Pulmonary artery endothelial cell (primary cell): ENCODE measurements at regions not wholly inside any gene's neighbourhood (a gene's known extent, or its start where the extent isn't known, plus 50 kb on each side); places are given as distances from the start of the nearest gene placed in this dataset.

ENCODE experiments used
- DNase-seq: peaks from one replicate; pipeline ENCODE4 v3.0.0-alpha.2; 2011; ENCODE audit warnings: low read depth, low spot score

DNA sequence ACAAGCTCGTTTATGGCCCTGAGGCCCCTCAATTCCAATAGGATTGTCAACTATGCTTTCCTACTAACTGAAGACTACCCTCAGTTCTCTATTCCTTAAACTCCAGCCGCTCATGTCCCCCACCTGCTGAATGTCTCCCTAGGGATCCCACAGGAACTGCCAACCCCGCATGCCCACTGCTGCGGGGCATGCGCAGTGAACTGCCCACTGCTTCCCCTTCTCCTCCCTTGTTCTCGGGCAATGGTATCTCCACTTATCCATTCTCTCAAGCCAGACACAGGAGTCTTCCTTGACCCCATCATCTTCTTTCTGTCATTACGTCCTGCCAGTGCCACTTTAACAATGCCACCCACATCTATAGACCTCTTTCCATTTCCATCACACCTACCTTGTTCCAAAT is 90.0 kb downstream of the FGF18 start:
- no peak for DNase-seq

DNA sequence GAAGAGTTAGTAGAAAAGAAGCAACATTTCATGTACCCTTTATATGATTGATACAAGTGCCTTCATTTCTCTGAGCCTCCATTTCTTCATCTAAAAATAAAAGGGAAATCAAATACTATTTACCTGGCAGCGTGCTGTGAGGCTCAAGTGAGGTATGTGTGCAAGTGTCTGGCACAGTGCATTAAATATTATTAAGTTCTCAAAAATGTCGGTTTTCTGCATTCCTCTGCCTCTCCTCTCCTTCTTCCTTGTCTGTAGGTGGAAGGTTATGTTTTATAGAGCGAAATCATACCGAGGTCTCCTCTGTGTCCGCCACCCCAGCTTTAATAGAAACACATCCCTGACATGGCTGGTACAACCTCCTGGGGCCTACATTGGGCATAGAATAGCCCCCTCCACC is 93.0 kb downstream of the FGF18 start:
- no peak for DNase-seq

DNA sequence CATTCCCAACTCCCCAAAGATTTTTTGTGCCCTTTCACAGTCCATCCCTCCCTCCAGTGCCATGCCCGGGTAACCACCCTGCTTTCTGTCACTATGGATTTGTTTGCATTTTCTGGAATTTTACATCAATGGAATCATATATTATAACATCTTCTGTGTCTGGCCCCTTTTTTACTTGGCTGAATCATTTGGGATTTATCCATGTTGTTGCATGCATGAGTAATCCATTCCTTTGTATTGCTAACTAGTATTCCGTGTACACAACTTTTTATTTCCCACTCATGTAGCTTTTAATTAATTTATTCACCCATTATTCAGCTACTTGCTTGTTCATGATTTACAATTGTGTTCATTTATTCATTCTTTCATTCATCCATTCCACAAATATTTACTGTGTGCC is 94.1 kb downstream of the FGF18 start:
- DNase-seq, result no peak

DNA sequence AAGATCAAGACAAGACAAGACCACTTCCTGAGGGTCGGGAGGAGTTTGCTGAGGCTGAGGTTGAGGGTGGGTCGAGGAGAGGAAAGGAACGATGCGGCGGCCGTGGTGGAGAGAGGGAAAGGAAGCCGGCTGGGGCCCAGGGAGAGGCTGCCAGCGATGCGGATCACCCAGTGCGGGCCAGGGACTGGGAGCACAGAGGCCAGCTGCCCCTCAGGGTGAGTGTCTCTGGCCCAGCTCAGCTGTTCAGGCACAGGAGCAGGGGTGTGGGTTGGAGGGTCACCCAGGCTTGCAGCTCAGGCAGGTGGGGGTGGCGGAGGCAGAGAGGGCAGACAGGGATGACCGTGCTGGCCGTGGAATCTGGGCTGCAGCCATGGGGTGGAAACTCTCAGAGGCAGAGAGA is 99.5 kb downstream of the FGF18 start:
- DNase-seq, result no peak

DNA sequence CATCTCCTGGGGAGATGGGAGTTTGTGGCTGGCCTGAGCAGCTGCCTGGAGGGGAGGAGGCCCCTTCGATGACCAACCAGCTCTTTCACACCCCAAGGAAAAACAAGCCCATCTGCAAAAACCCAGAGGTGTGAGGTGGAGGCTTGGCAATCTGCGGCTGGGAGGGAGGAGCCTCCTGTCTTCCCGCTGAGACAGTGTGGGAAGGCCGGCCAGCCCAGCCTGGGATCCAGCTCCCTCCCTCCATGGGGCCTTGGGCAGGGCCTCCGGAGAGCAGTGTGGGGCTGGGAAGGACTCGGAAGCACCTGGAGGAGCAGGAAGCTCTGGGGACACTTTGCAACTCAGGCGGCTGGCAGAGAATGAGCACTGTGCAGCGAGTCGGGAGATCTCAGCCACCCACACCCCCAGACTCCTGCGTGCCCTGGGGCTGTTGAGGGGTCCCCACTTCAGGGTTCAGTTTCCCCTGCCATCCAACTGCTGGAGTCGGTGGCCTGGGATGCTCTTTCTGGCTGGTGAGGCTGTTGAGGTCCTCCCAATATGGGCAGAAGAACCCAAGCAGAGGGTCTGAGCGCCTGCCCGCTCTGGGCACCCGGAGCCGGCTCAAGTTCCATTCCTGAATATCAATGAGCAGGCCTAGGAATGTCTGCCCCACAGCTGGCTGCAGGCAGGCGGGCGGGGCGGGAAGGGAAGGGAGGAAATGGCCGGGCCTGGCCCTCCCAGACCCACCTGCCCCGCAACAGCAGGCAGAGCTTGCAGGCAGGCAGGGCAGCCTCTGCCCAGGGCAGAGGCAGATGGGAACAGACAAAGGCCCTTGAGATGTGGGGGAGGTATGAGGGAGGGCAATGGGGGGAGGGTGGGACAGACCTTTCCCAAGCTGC is 101.1 kb downstream of the FGF18 start:
- DNase-seq, result no peak

DNA sequence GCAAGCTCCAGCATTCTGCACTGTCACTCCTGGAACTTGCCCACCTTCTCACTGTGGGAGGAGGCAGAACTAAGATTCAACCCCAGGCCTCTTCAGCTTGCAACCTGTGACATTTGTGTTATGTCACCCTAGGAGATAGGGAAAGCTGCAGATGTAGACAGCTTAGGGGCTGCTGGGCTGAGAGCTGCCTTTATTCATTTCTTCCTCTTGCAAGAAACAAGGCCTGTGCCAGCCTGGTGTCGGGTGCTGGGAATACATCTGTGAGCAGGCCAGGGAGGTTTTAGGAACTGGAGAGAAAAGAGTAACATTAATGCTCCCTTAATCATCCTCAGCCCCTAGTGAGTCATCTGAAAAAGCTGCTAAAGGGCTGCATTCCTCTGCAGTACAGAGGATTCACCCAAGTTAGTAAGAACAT is 101.8 kb downstream of the FGF18 start:
- no peak for DNase-seq

DNA sequence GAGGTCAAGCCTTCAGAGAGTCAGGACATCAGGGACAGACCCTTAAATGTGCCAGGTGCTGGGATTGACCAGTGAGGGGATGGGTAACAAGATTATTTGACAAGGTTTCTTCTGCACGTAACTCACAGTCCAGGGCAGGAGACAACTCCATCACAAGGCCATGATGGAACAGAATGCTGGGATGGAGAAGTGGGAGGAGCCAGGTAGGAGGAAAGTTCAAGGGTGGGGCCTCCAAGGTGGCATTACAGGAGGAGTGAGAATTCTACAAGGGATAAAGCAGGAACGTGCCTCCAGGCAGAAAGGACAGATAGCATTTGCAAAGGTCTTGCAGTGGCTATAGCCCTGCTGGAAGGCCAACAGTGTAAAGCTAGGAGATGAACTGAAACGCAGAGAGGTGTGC is 102.2 kb downstream of the FGF18 start:
- DNase-seq, result no peak

DNA sequence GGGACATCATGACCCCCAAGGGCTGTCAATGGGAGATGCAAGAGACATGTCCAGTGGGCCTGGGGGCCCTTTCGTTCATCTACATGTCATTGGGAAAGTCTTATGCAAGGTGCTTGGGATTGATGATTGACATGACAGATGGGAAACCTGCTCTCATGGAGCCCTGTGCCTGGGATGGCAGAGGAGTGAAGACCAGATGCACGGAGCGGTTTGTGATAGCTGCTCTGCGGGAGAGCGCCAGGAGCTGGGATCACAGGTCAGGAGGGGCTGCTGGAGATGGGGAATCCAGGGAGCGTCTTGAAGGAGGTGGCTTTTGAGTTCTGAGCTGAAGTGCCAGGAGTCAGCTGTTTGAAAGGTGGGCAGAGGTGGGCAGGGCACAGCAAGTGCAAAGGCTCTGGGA is 104.3 kb downstream of the FGF18 start:
- DNase-seq, result no peak

DNA sequence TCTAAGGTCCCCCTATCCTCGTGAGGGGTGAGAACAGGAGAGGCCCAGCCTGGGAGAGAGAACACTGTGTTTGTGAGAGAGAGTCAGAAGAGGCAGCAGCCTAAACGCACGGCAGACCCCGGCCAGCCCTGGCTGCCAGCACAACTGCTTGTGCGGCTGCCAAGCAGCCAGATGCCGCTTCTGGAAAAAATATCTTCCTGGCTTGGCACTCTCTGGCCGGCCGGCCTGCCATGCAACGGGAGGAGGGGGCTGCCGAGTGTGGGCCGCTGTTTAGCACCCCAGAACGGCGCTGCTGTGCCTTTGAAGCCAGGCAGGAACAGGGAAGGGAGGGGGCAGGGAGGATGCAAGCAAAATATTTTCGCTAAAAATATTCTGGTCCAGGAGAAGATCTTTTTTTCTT is 105.0 kb downstream of the FGF18 start:
- DNase-seq, result no peak

DNA sequence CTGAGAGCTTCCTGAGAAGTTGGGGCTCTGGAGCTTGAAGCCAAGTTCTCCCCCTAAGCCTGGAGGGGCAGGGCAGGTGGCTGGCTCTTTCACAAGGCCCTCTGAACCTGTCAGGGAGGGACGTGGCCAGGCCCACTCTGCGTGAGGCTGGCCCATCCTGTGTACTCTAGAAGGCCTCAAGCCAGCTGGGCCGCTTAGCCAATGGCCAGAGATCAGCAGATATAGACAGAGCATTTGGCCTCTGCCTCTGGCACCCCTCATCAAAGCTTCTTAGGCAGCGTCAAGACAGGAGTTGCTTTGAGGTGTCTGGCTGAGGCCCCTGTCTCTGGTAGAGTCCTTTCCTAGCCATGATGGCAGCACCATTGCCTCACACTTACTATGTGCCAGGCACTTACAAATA is 105.6 kb downstream of the FGF18 start:
- DNase-seq, result no peak

DNA sequence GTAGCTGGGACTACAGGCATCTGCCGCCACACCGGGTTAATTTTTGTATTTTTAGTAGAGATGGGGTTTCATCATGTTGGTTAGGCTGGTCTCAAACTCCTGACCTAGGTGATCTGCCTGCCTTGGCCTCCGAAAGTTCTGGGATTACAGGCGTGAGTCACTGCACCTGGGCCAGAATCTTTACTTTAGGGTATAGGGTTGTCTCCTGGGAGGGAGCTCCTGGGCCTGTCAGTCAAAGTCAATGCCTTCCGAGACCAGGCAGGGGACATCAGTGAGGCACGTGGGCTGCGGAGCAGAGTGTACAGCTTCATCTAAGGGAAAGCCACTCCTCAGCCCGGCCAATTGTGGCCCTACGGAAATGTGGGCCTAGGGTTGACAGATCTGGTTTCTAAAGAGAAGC is 108.6 kb downstream of the FGF18 start:
- DNase-seq, result no peak

DNA sequence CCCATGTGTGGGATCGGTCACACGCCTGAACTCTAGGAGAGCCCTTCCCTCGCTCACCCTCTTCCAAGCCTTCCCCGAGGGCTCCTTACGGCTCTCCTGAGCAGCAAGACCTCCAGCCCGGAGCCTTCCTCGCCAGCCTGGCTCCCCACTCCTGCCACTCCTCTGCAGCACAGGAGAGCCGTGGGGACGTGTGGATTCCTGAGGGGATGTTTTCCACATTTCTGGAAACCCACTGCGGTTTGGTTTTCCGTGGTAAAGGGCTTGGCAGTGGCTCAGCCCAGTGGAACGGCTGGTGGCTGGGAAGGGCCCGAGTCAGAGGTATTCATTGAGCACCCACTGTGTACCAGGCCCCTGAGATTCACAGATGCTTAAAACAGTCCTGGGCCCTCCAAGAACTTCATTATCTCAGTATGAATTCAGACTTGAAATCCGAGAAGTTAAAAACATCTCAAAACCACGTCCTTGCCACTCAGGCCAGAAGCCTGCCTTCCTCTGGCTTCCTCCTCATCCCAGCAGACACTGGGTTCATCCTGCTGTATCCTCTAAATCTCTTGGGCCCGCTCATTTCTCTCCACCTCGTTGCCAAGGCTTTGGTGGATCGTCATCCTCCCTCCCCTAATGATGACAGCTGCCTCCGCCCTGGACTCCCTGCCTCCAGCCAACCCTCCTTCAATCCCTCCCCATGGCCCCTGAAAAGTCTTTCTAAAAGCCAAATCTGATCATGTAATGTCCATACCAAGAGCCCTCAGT is 109.6 kb downstream of the FGF18 start:
- no peak for DNase-seq

DNA sequence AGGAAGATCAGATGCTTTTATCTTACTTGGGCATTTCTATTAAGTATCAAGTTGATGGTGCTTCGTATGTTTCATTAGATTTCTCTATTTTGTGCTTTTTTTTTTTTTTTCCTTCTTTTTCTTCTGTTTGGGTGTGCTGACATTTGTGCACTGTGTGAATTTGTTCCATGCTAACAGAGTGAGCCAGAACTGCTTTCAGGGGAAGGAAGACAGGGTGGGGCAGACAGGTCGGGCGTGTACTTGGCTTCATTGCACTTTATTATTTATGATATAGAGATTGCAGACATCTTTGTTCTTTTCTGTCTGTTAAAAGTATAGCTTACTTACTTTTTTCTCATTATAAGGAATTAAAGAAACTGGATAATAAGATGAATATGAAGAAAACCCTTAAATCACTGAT is 112.2 kb downstream of the FGF18 start:
- no peak for DNase-seq

DNA sequence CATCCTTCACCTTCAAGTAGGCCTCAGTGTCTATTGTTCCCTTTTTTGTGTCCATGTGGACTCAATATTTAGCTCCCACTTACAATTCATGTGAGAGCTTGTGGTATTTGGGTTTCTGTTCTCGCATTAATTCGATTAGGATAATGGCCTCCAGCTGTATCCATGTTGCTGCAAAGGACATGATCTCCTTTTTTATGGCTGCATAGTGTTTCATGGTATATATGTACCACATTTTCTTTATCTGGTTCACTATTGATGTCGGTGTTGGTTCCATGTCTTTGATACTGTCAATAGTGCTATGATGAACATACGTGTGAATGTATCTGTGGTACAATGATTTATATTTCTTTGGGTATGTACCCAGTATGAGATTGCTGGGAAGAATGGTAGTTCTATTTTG is 113.7 kb downstream of the FGF18 start:
- DNase-seq, result no peak

DNA sequence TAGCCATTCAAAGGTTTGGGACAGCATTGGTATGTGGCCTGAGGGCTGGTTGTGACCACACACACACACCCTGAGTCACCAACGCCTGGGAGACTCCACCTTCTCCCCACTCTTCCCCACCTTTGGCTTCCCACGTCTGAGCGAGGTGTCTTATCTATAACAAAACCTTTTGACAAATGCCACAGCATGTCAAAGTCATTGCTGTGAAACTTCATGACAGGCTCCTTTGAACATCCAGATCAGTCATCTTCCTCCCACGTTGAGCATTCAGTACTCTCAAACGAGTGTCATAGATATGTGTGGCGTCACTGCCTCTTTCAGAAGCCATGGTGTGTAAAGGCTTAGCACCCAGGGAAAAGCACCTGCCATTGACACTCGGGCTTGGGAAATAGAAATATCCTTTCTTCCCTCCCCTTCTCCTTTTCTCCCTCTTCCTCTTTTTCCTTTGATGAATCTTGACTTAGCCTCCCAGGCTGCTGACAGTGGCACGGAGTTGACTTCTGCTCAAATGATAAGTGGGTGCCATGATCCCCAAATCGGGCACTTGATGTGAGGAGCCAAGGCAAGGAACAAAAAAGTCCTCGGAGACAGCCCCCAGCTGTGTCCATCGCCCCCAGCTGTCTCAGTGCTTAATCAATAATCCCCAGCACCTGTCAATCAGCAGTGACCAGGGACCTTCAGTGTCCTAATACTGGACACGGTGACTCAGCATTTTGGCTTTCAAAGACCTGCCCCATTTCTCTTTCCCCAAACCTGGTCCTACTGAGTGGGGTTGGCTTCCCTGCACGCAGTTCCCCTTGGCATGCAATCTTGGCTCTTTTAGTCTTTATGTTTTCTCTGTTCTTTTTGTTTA is 114.8 kb downstream of the FGF18 start:
- DNase-seq, result no peak

DNA sequence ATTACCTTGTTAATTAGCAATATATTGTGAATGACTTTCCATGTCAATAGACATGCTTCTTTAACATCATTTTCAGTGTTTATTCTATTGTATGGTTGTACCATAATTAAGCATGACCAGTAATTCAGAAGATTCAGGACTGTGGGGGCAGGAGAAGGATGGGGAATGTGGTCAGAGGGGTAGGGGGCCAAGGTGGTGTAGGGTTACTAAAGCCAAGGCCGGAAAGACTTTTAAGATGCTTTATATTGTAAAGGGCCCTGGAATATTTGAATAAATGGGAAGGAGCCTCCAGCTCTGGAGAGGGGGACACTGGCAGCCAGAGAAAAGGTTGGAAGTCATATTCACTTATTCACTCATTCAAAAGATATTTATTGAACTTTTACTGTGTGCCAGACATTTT is 115.7 kb downstream of the FGF18 start:
- no peak for DNase-seq

DNA sequence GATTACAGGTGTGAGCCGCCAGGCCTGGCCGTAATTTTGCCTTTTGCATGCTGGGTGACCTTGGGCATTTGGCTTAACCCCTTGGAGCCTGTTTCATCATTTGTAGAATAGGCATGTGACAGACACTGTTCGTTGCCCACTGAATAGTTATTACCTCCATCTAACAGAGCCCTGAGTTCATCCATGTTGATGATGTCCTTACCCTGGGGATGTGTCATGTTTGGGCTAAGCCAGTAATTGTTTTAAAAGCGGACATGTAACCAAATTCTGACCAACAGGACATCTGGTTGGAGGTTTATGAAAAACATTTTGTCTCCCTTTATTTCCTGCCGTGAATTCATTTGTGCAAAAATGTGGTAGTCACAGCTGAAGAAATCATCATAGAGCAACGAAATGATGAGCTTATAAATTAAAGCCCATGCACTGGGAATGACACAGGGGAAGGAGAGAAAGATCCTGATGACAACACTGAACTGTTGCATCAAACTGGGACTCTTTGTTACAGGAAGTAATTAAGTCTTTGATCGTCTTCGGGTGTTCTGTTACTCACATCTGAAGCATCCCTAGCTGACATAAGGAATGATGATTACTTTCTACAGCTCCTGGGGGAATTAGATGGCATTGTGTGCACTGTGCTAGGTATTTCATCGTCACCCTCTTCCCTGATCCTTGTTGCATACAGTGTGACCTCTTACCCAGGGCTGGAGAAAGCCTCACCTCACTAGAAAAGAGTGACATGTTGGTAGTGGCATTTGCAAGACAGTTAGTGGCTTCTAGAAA is 117.8 kb downstream of the FGF18 start:
- no peak for DNase-seq

DNA sequence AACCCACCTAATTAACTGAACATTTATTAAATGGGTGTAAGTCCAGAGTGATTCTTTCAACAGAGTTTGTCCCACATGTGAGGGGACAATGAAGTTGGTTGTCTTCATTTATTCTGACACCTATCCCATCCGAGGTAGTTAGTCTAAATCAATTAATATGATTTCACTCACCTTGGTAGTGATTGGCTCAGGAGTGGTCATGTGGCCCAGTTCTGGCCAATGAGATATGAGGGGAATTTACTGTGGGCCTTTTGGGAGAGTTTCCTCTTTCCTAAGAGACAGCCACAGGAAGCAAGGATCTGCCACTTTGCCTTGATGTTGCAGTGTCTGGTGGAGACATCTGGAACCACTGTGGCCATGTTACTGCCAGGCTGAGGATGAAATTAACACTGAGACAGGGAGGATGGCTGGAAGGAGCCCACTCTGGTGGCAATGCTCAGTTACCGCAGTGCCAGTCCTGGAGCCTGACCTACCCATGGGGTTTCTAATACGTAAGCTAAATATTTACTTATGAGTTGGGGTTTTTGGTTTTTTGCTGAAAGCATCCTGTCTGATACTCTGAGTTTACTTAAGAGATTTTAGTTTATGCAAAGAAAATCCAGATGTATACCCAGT is 118.6 kb downstream of the FGF18 start:
- no peak for DNase-seq

DNA sequence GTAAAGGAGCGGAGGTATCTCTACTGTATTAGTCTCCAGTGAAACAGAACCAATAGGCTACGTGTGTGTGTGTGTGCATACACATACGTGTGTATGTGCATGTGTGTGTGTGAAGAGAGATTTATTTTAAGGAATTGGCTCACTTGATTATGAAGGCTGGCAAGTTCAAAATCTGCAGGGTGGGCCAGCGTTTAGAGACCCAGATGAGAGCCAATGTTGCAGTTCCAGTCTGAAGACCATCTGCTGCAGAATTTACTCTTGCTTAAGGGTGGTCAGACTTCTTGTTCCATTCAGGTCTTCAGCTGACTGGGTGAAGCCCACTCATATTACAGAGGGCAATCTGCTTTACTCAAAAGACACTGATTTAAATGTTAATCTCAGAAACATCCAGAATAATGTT is 119.2 kb downstream of the FGF18 start:
- no peak for DNase-seq

DNA sequence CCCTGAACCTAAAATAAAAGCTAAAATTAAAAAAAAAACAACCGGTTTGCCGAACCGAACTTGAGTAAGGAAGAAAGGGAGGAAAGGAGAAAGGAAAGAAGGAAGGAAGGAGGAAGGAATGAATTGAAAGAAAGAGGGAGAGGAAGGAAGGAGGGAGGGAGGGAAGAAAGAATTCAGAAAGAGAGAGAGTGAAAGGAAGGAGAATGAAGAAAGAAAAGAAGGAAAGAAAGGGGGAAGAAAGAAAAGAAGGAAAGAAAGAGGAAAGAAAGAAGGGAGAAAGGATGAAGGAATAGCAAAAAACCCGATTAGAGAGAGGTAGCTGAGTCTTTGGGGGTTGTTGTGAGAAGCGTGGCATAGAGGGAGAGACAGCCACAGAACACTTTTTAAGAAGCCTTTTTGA is 121.4 kb downstream of the FGF18 start:
- no peak for DNase-seq

DNA sequence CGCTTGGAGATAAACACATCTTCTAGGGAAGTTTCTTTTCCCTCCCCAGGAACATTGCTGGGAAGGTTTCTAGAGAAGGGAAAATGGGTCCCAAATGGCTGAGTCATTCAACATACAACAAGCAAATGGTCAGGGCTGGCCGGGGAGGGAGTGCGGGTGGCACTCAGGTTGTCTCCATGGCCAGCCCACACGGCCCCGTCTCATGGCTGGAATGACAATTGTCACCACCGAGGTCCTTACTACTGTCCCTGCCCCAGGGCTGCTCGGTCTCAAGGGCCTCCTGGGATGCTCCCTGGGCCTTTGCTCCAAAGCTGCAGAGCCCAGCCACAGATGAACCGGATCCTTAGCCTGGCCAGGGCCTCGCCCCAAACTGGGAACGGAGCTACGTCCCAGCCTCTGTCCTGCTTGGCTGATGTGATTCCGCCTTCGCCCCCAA is 121.9 kb downstream of the FGF18 start:
- no peak for DNase-seq
